Fibroblast of lung (primary cell): ENCODE measurements at regions not wholly inside any gene's neighbourhood (a gene's known extent, or its start where the extent isn't known, plus 50 kb on each side); places are given as distances from the start of the nearest gene placed in this dataset.
A peak's percentile ranks its signal among the peaks of the same experiment; 100 is the strongest.

Experiments
- DNase-seq, 2 donors: peaks; one replicate each; pipeline versions ENCODE4 v3.0.0 to v3.0.0-alpha.2; 2010; ENCODE audit warnings: low read depth in 2 of 2
- H2AFZ ChIP-seq: 2 replicates; pipeline ENCODE4 v1.5.1; 2012; ENCODE audit warnings: low read length, control low read depth, inconsistent platforms
- H3K27ac ChIP-seq: 2 replicates; pipeline ENCODE4 v1.5.1; 2011; ENCODE audit warnings: low read length, control low read depth; ENCODE audit not compliant: insufficient read depth
- H3K27me3 ChIP-seq: 2 replicates; pipeline ENCODE4 v1.5.1; 2011; ENCODE audit warnings: mild to moderate bottlenecking, low read length; ENCODE audit not compliant: control insufficient read depth, insufficient read depth
- H3K36me3 ChIP-seq: 2 replicates; pipeline ENCODE4 v1.5.1; 2011; ENCODE audit warnings: low read length; ENCODE audit not compliant: control insufficient read depth, insufficient read depth
- H3K4me1 ChIP-seq: 2 replicates; pipeline ENCODE4 v1.5.1; 2011; ENCODE audit warnings: low read length; ENCODE audit not compliant: control insufficient read depth, insufficient read depth; ENCODE audit errors: extremely low read depth
- H3K4me2 ChIP-seq: 2 replicates; pipeline ENCODE4 v1.5.1; 2011; ENCODE audit warnings: low read length, control low read depth; ENCODE audit not compliant: insufficient read depth; ENCODE audit errors: extremely low read depth
- H3K4me3 ChIP-seq, 4 experiments: fragments of 200-600 bp in 1 of 4; sonication (generic) in 1 of 4; replicated peaks in 1 of 4; 2 replicates each; pipeline ENCODE4 v1.5.1; 2011 to 2016; ENCODE audit warnings: low read length in 4 of 4, low read depth in 3 of 4, mild to moderate bottlenecking in 3 of 4, control low read depth in 2 of 4, inconsistent platforms in 1 of 4, mixed read lengths in 1 of 4; ENCODE audit not compliant: insufficient read depth in 1 of 4; ENCODE audit errors: control extremely low read depth in 1 of 4
- H3K79me2 ChIP-seq: 2 replicates; pipeline ENCODE4 v1.5.1; 2012; ENCODE audit warnings: mild to moderate bottlenecking, low read length, inconsistent platforms; ENCODE audit not compliant: control insufficient read depth, insufficient read depth
- H3K9ac ChIP-seq: 2 replicates; pipeline ENCODE4 v1.5.1; 2011; ENCODE audit warnings: mild to moderate bottlenecking, low read length, control low read depth; ENCODE audit not compliant: insufficient read depth
- H3K9me3 ChIP-seq: 2 replicates; pipeline ENCODE4 v1.5.1; 2012; ENCODE audit warnings: low read depth, low read length; ENCODE audit not compliant: control insufficient read depth, insufficient read depth
- H4K20me1 ChIP-seq: 2 replicates; pipeline ENCODE4 v1.5.1; 2011; ENCODE audit warnings: low read length; ENCODE audit not compliant: control insufficient read depth, insufficient read depth; ENCODE audit errors: extremely low read depth
- CTCF ChIP-seq, 2 donors: IDR thresholded peaks in 1 of 2; conservative IDR thresholded peaks in 1 of 2; 1 replicate in 1 of 2; 2 replicates in 1 of 2; pipeline ENCODE4 v1.5.1; 2011 to 2012; ENCODE audit warnings: low read length in 2 of 2, control low read depth in 1 of 2, inconsistent platforms in 1 of 2, low read depth in 1 of 2, mild to moderate bottlenecking in 1 of 2
- EZH2 ChIP-seq: IDR thresholded peaks from 2 replicates; pipeline ENCODE4 v1.5.1; 2012; ENCODE audit warnings: low read length, control low read depth, mild to moderate bottlenecking; ENCODE audit errors: missing control alignments

GRCh38 chr9:79800578-79800977 is 228.8 kb downstream of the TLE4 start:
- Histone ChIP-seq H2AFZ (no peak overlapping the region), H3K27ac (no peak overlapping the region), H3K36me3 (no peaks in the 10 kb centered on the region), H3K79me2 (no peaks in the 10 kb centered on the region), H3K9me3 (no peaks in the 10 kb centered on the region), H3K9ac (no peak overlapping the region), H3K4me2 (no peak overlapping the region), H4K20me1 (no peaks in the 10 kb centered on the region), H3K27me3 (no peaks in the 10 kb centered on the region), H3K4me1 (no peaks in the 10 kb centered on the region), H3K4me3 (no peak overlapping the region)
- peak in 1 of 2 donors; percentile 25 for DNase-seq
- TF ChIP-seq CTCF (conservative IDR thresholded peaks at IDR 0.05 in 1 of 2, IDR thresholded peaks at IDR 0.05 in 1 of 2; ENCODE audit: low read depth in 1 of 2, low read length in 2 of 2) (no peak), EZH2 (no peak)

- H3K27me3 ChIP-seq: no peaks in the 10 kb centered on the region
- H4K20me1 ChIP-seq: no peaks in the 10 kb centered on the region
- no peaks in the 10 kb centered on the region for H3K36me3 ChIP-seq
- no peaks in the 10 kb centered on the region for H3K79me2 ChIP-seq
- no peak overlapping the region for H3K4me2 ChIP-seq
- H3K4me3 ChIP-seq: no peak overlapping the region
- H2AFZ ChIP-seq: no peak overlapping the region
- no peak overlapping the region for H3K9ac ChIP-seq
- H3K4me1 ChIP-seq: no peaks in the 10 kb centered on the region
- DNase-seq: peak; percentile 74 to 76
- H3K27ac ChIP-seq: no peak overlapping the region
- H3K9me3 ChIP-seq: no peaks in the 10 kb centered on the region
- no peak for TF ChIP-seq EZH2
- TF ChIP-seq CTCF (conservative IDR thresholded peaks at IDR 0.05 in 1 of 2, IDR thresholded peaks at IDR 0.05 in 1 of 2; ENCODE audit: low read depth in 1 of 2, low read length in 2 of 2): no peak
Measured at GRCh38 chr9:79799691-79800335, 228.0 kb downstream of the TLE4 start.

GRCh38 chr9:79798450-79798849 is 226.7 kb downstream of the TLE4 start:
- Histone ChIP-seq H3K9me3 (no peaks in the 10 kb centered on the region), H3K4me3 (no peak overlapping the region), H3K27ac (no peak overlapping the region), H2AFZ (no peak overlapping the region), H3K79me2 (no peaks in the 10 kb centered on the region), H3K27me3 (no peaks in the 10 kb centered on the region), H4K20me1 (no peaks in the 10 kb centered on the region), H3K36me3 (no peaks in the 10 kb centered on the region), H3K9ac (no peak overlapping the region), H3K4me2 (no peak overlapping the region), H3K4me1 (no peaks in the 10 kb centered on the region)
- DNase-seq: no peak
- TF ChIP-seq CTCF (conservative IDR thresholded peaks at IDR 0.05 in 1 of 2, IDR thresholded peaks at IDR 0.05 in 1 of 2; ENCODE audit: low read depth in 1 of 2, low read length in 2 of 2) (no peak), EZH2 (no peak)
